A673 (cell line): ENCODE measurements at regions not wholly inside any gene's neighbourhood (a gene's known extent, or its start where the extent isn't known, plus 50 kb on each side); places are given as distances from the start of the nearest gene placed in this dataset.
A peak's percentile ranks its signal among the peaks of the same experiment; 100 is the strongest.

Source experiments
- BruUV-seq: library from RNA; stranded (reverse); fragments of 400-500 nt; replicated peaks from 2 replicates; lab custom pipeline; 2021; lab: Mats Ljungman, UMichigan
- CTCF ChIA-PET: fragments of 300-600 bp; sonication (Branson Sonifier 250); formaldehyde crosslinking; loops from one replicate; lab custom pipeline; 2022; ENCODE audit warnings: antibody characterized with exemption; lab: Charles Lee
- POLR2A ChIA-PET: fragments of 300-600 bp; sonication (Branson Sonifier 250); formaldehyde crosslinking; loops from one replicate; lab custom pipeline; 2022; ENCODE audit warnings: antibody characterized with exemption; ENCODE audit not compliant: low non-redundant PET; lab: Charles Lee
- DNase-seq: peaks from one replicate; pipeline ENCODE4 v3.0.0-alpha.2; 2015; ENCODE audit warnings: low spot score
- H3K27ac ChIP-seq: fragments of 200-600 bp; sonication (generic); 2 replicates; pipeline ENCODE4 v1.5.1; 2016; ENCODE audit warnings: mixed run types, low read depth, mild to moderate bottlenecking, mixed read lengths, antibody characterized with exemption, low read length; ENCODE audit not compliant: poor library complexity, severe bottlenecking
- H3K27me3 ChIP-seq: fragments of 200-600 bp; sonication (generic); replicated peaks from 2 replicates; pipeline ENCODE4 v1.6.1; 2017; ENCODE audit warnings: mixed run types, low read depth, mild to moderate bottlenecking, mixed read lengths, antibody characterized with exemption, low read length; ENCODE audit not compliant: insufficient read depth, poor library complexity
- H3K36me3 ChIP-seq: fragments of 200-600 bp; sonication (generic); 2 replicates; pipeline ENCODE4 v1.6.1; 2016; ENCODE audit warnings: mixed run types, mild to moderate bottlenecking, mixed read lengths, antibody characterized with exemption, low read length; ENCODE audit not compliant: insufficient read depth, poor library complexity, severe bottlenecking
- H3K4me1 ChIP-seq: fragments of 200-600 bp; sonication (generic); 2 replicates; pipeline ENCODE4 v1.6.1; 2017; ENCODE audit warnings: mixed run types, mild to moderate bottlenecking, mixed read lengths, antibody characterized with exemption, low read length; ENCODE audit not compliant: insufficient read depth, poor library complexity, severe bottlenecking
- H3K4me3 ChIP-seq: fragments of 200-600 bp; sonication (generic); 2 replicates; pipeline ENCODE4 v1.5.1; 2016; ENCODE audit warnings: low read depth, mixed run types, mild to moderate bottlenecking, mixed read lengths, low read length; ENCODE audit not compliant: poor library complexity, severe bottlenecking
- H3K9me3 ChIP-seq: fragments of 200-600 bp; sonication (generic); 2 replicates; pipeline ENCODE4 v1.6.1; 2016; ENCODE audit warnings: mixed run types, low read depth, mild to moderate bottlenecking, mixed read lengths, antibody characterized with exemption, low read length; ENCODE audit not compliant: poor library complexity, severe bottlenecking
- EZH2 ChIP-seq: fragments of 200-600 bp; sonication (generic); IDR thresholded peaks from 2 replicates; pipeline ENCODE4 v1.6.1; 2017; ENCODE audit warnings: borderline replicate concordance, low read depth, mild to moderate bottlenecking, mixed read lengths, antibody characterized with exemption, low read length; ENCODE audit not compliant: poor library complexity, severe bottlenecking
- intact Hi-C: fragments of 100-400 bp; cut with micrococcal nuclease; formaldehyde crosslinking; loops from one replicate; pipeline ENCODE4 v1.10.0; 2022; ENCODE audit not compliant: unreplicated experiment
- TF ChIP-seq, protein P1 (sequence below): fragments of 300-800, 200-600 bp; sonication (generic); conservative IDR thresholded peaks from 2 replicates; pipeline ENCODE4 v1.5.1; 2017; ENCODE audit warnings: low read depth, mild to moderate bottlenecking, antibody characterized with exemption, low read length, moderate library complexity, mixed read lengths

DNA sequence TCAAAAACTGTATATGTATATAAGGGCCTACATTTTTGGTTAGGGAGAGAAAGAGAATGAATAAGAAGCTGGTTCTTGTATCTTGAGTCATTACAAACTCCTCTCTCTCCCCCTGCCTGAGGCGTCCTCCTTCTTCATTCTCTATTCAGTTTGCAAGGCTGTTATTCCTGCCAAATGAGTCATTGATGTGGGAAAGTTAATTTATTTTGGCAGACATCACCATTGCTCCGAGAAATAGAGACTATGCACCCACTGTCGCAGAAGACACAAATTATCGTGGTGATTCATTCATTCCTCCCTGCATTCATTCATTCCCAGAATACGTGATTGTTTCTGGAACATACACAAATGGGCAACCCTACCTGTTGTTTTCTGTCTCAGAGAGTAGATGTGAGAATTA, 112.5 kb upstream of the MED13L start:
- CTCF ChIA-PET = no interaction called here
- no TSS peak for BruUV-seq

DNA sequence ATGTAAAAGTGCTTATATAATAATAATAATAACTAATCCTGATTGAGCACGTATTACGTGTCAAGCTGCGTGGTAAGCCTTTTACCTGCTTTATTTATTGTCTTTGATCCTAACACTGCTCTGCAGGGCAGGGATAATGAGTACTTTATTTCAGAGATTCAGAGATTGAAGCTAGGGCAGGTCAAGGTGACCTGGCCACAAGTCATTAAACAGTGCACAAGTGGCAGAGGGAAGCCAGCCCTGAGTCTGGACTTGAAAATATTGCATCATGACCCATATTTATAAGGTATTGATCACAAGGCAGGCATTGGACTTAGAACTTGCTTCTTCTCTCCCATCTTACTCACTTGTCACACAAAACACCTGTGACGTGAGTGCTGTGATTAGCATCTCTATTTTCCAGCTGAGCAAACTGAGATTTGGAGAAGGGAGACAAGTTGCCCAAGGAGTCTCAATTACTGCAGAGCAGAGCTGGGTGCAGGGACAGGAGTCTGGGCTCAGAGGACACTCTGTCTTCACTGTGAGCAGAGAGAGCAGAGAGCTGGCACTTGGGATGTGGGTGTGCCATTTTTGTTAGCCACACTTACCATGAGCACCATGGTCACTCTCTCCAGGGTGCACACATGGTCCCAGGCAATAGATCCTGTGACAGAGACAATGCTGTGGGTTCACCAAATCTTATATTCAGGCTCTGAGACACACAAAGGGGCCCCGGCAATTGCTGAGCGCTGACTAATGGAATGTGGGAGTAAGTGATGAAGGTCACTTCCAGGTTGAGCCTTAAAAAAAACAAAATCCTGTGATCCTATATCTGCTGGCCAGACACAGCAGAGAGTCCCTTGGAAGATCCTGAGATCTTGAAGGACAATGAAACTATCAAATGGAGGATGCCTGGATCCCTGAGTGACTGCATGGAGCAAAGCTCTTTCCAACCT, 113.2 kb upstream of the MED13L start:
- Histone ChIP-seq H3K4me3 (no peak overlapping the region), H3K4me1 (no peaks in the 10 kb centered on the region), H3K9me3 (no peaks in the 10 kb centered on the region), H3K27me3 (no peaks in the 10 kb centered on the region), H3K27ac (no peak overlapping the region), H3K36me3 (no peaks in the 10 kb centered on the region)
- intact Hi-C loops = no loop called here
- BruUV-seq = no TSS peak
- ChIA-PET POLR2A (no interaction called here), CTCF (no interaction called here)
- DNase-seq = no peak
- TF ChIP-seq, protein P1, sequence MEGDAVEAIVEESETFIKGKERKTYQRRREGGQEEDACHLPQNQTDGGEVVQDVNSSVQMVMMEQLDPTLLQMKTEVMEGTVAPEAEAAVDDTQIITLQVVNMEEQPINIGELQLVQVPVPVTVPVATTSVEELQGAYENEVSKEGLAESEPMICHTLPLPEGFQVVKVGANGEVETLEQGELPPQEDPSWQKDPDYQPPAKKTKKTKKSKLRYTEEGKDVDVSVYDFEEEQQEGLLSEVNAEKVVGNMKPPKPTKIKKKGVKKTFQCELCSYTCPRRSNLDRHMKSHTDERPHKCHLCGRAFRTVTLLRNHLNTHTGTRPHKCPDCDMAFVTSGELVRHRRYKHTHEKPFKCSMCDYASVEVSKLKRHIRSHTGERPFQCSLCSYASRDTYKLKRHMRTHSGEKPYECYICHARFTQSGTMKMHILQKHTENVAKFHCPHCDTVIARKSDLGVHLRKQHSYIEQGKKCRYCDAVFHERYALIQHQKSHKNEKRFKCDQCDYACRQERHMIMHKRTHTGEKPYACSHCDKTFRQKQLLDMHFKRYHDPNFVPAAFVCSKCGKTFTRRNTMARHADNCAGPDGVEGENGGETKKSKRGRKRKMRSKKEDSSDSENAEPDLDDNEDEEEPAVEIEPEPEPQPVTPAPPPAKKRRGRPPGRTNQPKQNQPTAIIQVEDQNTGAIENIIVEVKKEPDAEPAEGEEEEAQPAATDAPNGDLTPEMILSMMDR = no peak
- TF ChIP-seq EZH2 = no peak

More for the DNA sequence above, 112.5 kb upstream of the MED13L start:
- intact Hi-C loops = no loop called here
- H3K27ac ChIP-seq = no peak overlapping the region
- no peaks in the 10 kb centered on the region for H3K4me1 ChIP-seq
- peak; percentile 69 for DNase-seq
- POLR2A ChIA-PET = no interaction called here
- no peaks in the 10 kb centered on the region for H3K36me3 ChIP-seq
- TF ChIP-seq EZH2 = no peak
- TF ChIP-seq, protein P1 = no peak
- no peak overlapping the region for H3K4me3 ChIP-seq
- H3K27me3 ChIP-seq = no peaks in the 10 kb centered on the region
- no peaks in the 10 kb centered on the region for H3K9me3 ChIP-seq

DNA sequence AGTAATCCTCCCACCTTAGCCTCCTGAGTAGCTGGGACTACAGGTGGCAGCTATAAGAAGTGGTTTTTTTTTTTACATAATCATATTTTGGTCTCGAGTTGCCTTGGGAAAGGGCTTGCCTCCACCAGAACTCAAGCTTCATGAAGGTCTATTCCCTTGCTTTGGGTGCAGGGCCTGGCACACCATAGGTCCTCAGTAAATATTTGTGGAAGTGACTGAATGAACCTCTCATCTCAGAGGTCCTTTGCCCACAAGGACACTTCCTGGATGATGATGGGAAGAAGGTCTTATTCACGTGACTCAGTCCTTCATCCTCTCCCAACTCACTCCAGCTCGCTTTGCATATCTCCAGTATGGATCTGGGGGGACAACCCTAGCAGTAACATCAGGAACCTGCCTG, 114.0 kb upstream of the MED13L start:
- ChIA-PET CTCF (no interaction called here), POLR2A (no interaction called here)
- H3K27ac ChIP-seq = no peak overlapping the region
- TF ChIP-seq, protein P1 = no peak
- no peak for TF ChIP-seq EZH2
- no peaks in the 10 kb centered on the region for H3K36me3 ChIP-seq
- no TSS peak for BruUV-seq
- H3K4me3 ChIP-seq = no peak overlapping the region
- DNase-seq = no peak
- no peaks in the 10 kb centered on the region for H3K9me3 ChIP-seq
- H3K27me3 ChIP-seq = no peaks in the 10 kb centered on the region
- H3K4me1 ChIP-seq = no peaks in the 10 kb centered on the region
- intact Hi-C loops = no loop called here
